Mesendoderm (in vitro differentiated cells): ENCODE measurements at regions not wholly inside any gene's neighbourhood (a gene's known extent, or its start where the extent isn't known, plus 50 kb on each side); places are given as distances from the start of the nearest gene placed in this dataset.
A peak's percentile ranks its signal among the peaks of the same experiment; 100 is the strongest.

ENCODE experiments used
- DNase-seq: peaks from one replicate; pipeline ENCODE4 v3.0.0; 2013
- H2AK5ac ChIP-seq: 2 replicates; pipeline ENCODE4 v1.6.1; 2013; ENCODE audit warnings: low read length, inconsistent platforms
- H2BK120ac ChIP-seq: 2 replicates; pipeline ENCODE4 v1.6.1; 2013; ENCODE audit warnings: low read depth, mild to moderate bottlenecking, low read length, moderate library complexity, mixed read lengths
- H2BK15ac ChIP-seq: replicated peaks from 2 replicates; pipeline ENCODE4 v1.6.1; 2013; ENCODE audit warnings: low read depth, mild to moderate bottlenecking, moderate library complexity
- H2BK5ac ChIP-seq: 2 replicates; pipeline ENCODE4 v1.6.1; 2013; ENCODE audit warnings: low read length, inconsistent platforms
- H3K18ac ChIP-seq: 2 replicates; pipeline ENCODE4 v1.6.1; 2013; ENCODE audit warnings: mild to moderate bottlenecking, low read length, mixed read lengths
- H3K23ac ChIP-seq: one replicate; pipeline ENCODE4 v1.6.1; 2013; ENCODE audit warnings: low read length
- H3K27ac ChIP-seq: 2 replicates; pipeline ENCODE4 v1.5.1; 2013; ENCODE audit warnings: low read depth, mild to moderate bottlenecking, inconsistent platforms, low read length, moderate library complexity
- H3K27me3 ChIP-seq: 2 replicates; pipeline ENCODE4 v1.6.1; 2013; ENCODE audit warnings: low read length, control low read depth, mild to moderate bottlenecking, inconsistent platforms; ENCODE audit not compliant: insufficient read depth, poor library complexity
- H3K36me3 ChIP-seq: 2 replicates; pipeline ENCODE4 v1.6.1; 2013; ENCODE audit warnings: low read length, inconsistent platforms; ENCODE audit not compliant: control insufficient read depth, insufficient read depth
- H3K4ac ChIP-seq: one replicate; pipeline ENCODE4 v1.6.1; 2013; ENCODE audit warnings: low read depth, mild to moderate bottlenecking, low read length, moderate library complexity
- H3K4me1 ChIP-seq: 2 replicates; pipeline ENCODE4 v1.6.1; 2013; ENCODE audit warnings: low read depth, low read length, inconsistent platforms; ENCODE audit not compliant: control insufficient read depth
- H3K4me2 ChIP-seq: 2 replicates; pipeline ENCODE4 v1.6.1; 2013; ENCODE audit warnings: low read length
- H3K4me3 ChIP-seq: 2 replicates; pipeline ENCODE4 v1.5.1; 2013; ENCODE audit warnings: mild to moderate bottlenecking, low read length
- H3K56ac ChIP-seq: one replicate; pipeline ENCODE4 v1.6.1; 2013; ENCODE audit warnings: low read length
- H3K79me1 ChIP-seq: 2 replicates; pipeline ENCODE4 v1.6.1; 2013; ENCODE audit warnings: low read length, inconsistent platforms
- H3K79me2 ChIP-seq: 2 replicates; pipeline ENCODE4 v1.6.1; 2013; ENCODE audit warnings: mild to moderate bottlenecking, low read length; ENCODE audit not compliant: control insufficient read depth, insufficient read depth
- H3K9ac ChIP-seq: 2 replicates; pipeline ENCODE4 v1.6.1; 2013; ENCODE audit warnings: low read length, inconsistent platforms
- H4K5ac ChIP-seq: one replicate; pipeline ENCODE4 v1.6.1; 2013; ENCODE audit warnings: low read length
- H4K8ac ChIP-seq: one replicate; pipeline ENCODE4 v1.6.1; 2013; ENCODE audit warnings: low read depth, mild to moderate bottlenecking, control low read depth, low read length, moderate library complexity
- WGBS: extraction: QIAGEN DNeasy Blood & Tissue Kit; methylation state at CpG from one replicate; pipeline ENCODE4 v1.1.7; 2013; ENCODE audit warnings: low lambda C conversion rate, missing lambda C conversion rate; ENCODE audit not compliant: insufficient coverage; ENCODE audit errors: extremely low coverage; 5-methylcytosine and 5-hydroxymethylcytosine counted together

DNA sequence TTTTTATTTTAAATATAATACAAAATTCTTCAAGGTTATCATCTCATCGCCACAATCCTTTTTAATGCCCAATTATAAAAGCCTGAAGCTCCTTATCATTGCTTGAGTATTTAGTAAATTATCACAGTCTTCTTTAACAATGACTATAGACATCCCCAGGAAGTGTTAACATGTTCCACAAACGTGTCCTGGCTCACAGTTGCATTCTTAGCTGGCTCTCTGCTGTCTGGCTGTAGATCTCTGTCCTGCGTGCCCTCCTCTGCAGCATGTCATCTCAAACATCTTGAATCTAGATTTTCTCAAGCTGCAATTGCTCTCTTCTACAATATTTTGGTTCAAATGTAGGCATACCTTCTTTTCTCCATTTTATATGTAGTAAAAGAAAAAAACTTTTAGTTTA lies 885.2 kb downstream of the EPHA7 start:
- H3K79me1 ChIP-seq: no peaks in the 10 kb centered on the region
- no peak overlapping the region for H3K56ac ChIP-seq
- H3K27ac ChIP-seq: no peak overlapping the region
- H3K27me3 ChIP-seq: no peaks in the 10 kb centered on the region
- no peak overlapping the region for H3K9ac ChIP-seq
- H3K23ac ChIP-seq: no peak overlapping the region
- H3K36me3 ChIP-seq: no peaks in the 10 kb centered on the region
- H3K4me3 ChIP-seq: no peak overlapping the region
- H2BK5ac ChIP-seq: no peak overlapping the region
- no peak overlapping the region for H3K18ac ChIP-seq
- no peaks in the 10 kb centered on the region for H3K79me2 ChIP-seq
- H3K4me1 ChIP-seq: no peaks in the 10 kb centered on the region
- peak; percentile 42 for DNase-seq
- no peak overlapping the region for H2AK5ac ChIP-seq
- 100% methylated on average over 1 of the region's 3 CpGs for WGBS
- H2BK120ac ChIP-seq: no peak overlapping the region
- H4K5ac ChIP-seq: no peak overlapping the region
- no peak overlapping the region for H4K8ac ChIP-seq
- H2BK15ac ChIP-seq: no peak overlapping the region
- H3K4me2 ChIP-seq: no peak overlapping the region
- H3K4ac ChIP-seq: no peak overlapping the region

- H2AK5ac ChIP-seq: no peak overlapping the region
- H2BK120ac ChIP-seq: no peak overlapping the region
- H3K27ac ChIP-seq: no peak overlapping the region
- WGBS: no CpG with 5 or more reads among the region's 2 CpGs
- H4K5ac ChIP-seq: no peak overlapping the region
- H3K9ac ChIP-seq: no peak overlapping the region
- no peak overlapping the region for H3K56ac ChIP-seq
- no peaks in the 10 kb centered on the region for H3K79me1 ChIP-seq
- no peak for DNase-seq
- no peak overlapping the region for H3K18ac ChIP-seq
- no peaks in the 10 kb centered on the region for H3K79me2 ChIP-seq
- no peak overlapping the region for H3K4ac ChIP-seq
- H3K4me3 ChIP-seq: no peak overlapping the region
- H2BK15ac ChIP-seq: no peak overlapping the region
- H3K4me2 ChIP-seq: no peak overlapping the region
- H3K36me3 ChIP-seq: no peaks in the 10 kb centered on the region
- no peaks in the 10 kb centered on the region for H3K4me1 ChIP-seq
- H3K23ac ChIP-seq: no peak overlapping the region
- no peak overlapping the region for H4K8ac ChIP-seq
- no peak overlapping the region for H2BK5ac ChIP-seq
- H3K27me3 ChIP-seq: no peaks in the 10 kb centered on the region
Observed at GRCh38 chr6:92522589-92522988, 896.8 kb downstream of the EPHA7 start.

- H3K79me2 ChIP-seq: no peaks in the 10 kb centered on the region
- no peak overlapping the region for H3K18ac ChIP-seq
- H2AK5ac ChIP-seq: no peak overlapping the region
- H2BK5ac ChIP-seq: no peak overlapping the region
- H3K4me1 ChIP-seq: no peaks in the 10 kb centered on the region
- no peak overlapping the region for H3K4me3 ChIP-seq
- H3K4ac ChIP-seq: no peak overlapping the region
- H3K23ac ChIP-seq: no peak overlapping the region
- no peaks in the 10 kb centered on the region for H3K79me1 ChIP-seq
- H3K56ac ChIP-seq: no peak overlapping the region
- no peaks in the 10 kb centered on the region for H3K27me3 ChIP-seq
- no peak overlapping the region for H4K8ac ChIP-seq
- no peak overlapping the region for H2BK15ac ChIP-seq
- H4K5ac ChIP-seq: no peak overlapping the region
- no peak overlapping the region for H3K27ac ChIP-seq
- H3K4me2 ChIP-seq: no peak overlapping the region
- WGBS: no CpG with 5 or more reads among the region's 1 CpG
- no peak overlapping the region for H2BK120ac ChIP-seq
- H3K36me3 ChIP-seq: no peaks in the 10 kb centered on the region
- no peak overlapping the region for H3K9ac ChIP-seq
- peak; percentile 67 for DNase-seq
Observed at GRCh38 chr6:92521553-92521952, 897.8 kb downstream of the EPHA7 start.

- H2BK120ac ChIP-seq: no peak overlapping the region
- no peaks in the 10 kb centered on the region for H3K79me1 ChIP-seq
- no peak overlapping the region for H3K4me3 ChIP-seq
- no peaks in the 10 kb centered on the region for H3K79me2 ChIP-seq
- H3K27me3 ChIP-seq: no peaks in the 10 kb centered on the region
- H3K9ac ChIP-seq: no peak overlapping the region
- no peak overlapping the region for H3K23ac ChIP-seq
- H3K27ac ChIP-seq: no peak overlapping the region
- no peak overlapping the region for H2BK15ac ChIP-seq
- no peak overlapping the region for H2BK5ac ChIP-seq
- no peak overlapping the region for H3K4me2 ChIP-seq
- no peaks in the 10 kb centered on the region for H3K36me3 ChIP-seq
- no peak for DNase-seq
- no peak overlapping the region for H4K8ac ChIP-seq
- no peak overlapping the region for H4K5ac ChIP-seq
- no peaks in the 10 kb centered on the region for H3K4me1 ChIP-seq
- no peak overlapping the region for H3K4ac ChIP-seq
- H3K18ac ChIP-seq: no peak overlapping the region
- no peak overlapping the region for H3K56ac ChIP-seq
- H2AK5ac ChIP-seq: no peak overlapping the region
- WGBS: no CpG with 5 or more reads among the region's 1 CpG
Observed at GRCh38 chr6:92510137-92510536, 909.2 kb downstream of the EPHA7 start.

DNA sequence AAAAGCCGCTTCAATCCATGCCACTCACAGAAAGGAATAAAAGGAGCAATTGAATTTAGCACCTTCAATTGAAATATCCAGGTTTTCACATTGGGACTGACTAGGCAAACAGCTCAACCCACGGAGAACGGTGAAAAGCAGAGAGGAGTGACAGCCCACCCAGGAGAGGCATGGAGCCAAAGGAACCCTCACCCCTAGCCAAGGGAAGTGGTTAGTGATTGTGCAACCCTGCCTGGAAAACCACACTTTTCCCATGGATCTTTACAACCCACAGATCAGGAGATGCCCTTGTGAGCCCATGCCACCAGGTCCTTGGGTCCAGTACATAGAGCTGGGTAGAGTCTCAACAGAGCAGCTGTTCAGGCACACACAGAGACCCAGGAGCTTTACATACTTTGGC lies 911.8 kb downstream of the EPHA7 start:
- Histone ChIP-seq H3K9ac (no peak overlapping the region), H3K18ac (no peak overlapping the region), H3K4me1 (no peaks in the 10 kb centered on the region), H3K36me3 (no peaks in the 10 kb centered on the region), H2BK5ac (no peak overlapping the region), H3K4me3 (no peak overlapping the region), H3K23ac (no peak overlapping the region), H4K5ac (no peak overlapping the region), H2BK120ac (no peak overlapping the region), H3K79me2 (no peaks in the 10 kb centered on the region), H2AK5ac (no peak overlapping the region), H3K4me2 (no peak overlapping the region), H4K8ac (no peak overlapping the region), H3K4ac (no peak overlapping the region), H2BK15ac (no peak overlapping the region), H3K27ac (no peak overlapping the region), H3K56ac (no peak overlapping the region), H3K27me3 (no peaks in the 10 kb centered on the region), H3K79me1 (no peaks in the 10 kb centered on the region)
- no peak for DNase-seq
- no CpG with 5 or more reads among the region's 3 CpGs for WGBS

- Histone ChIP-seq H2BK15ac (no peak overlapping the region), H2BK5ac (no peak overlapping the region), H3K79me2 (no peaks in the 10 kb centered on the region), H3K27me3 (no peaks in the 10 kb centered on the region), H3K36me3 (no peaks in the 10 kb centered on the region), H3K4me2 (no peak overlapping the region), H3K18ac (no peak overlapping the region), H2BK120ac (no peak overlapping the region), H3K4me3 (no peak overlapping the region), H3K56ac (no peak overlapping the region), H3K79me1 (no peaks in the 10 kb centered on the region), H3K9ac (no peak overlapping the region), H3K23ac (no peak overlapping the region), H3K4me1 (no peaks in the 10 kb centered on the region), H3K4ac (no peak overlapping the region), H3K27ac (no peak overlapping the region), H2AK5ac (no peak overlapping the region), H4K8ac (no peak overlapping the region), H4K5ac (no peak overlapping the region)
- no peak for DNase-seq
Observed at GRCh38 chr6:92504509-92504908, 914.9 kb downstream of the EPHA7 start.
